GM13976 (cell line): ENCODE measurements at regions not wholly inside any gene's neighbourhood (a gene's known extent, or its start where the extent isn't known, plus 50 kb on each side); places are given as distances from the start of the nearest gene placed in this dataset.

Experiments
- DNase-seq: peaks from one replicate; pipeline ENCODE4 v3.0.0; 2012; ENCODE audit warnings: low spot score
- CTCF ChIP-seq: IDR thresholded peaks from 2 replicates; pipeline ENCODE4 v1.5.1; 2012; ENCODE audit warnings: borderline replicate concordance, mild to moderate bottlenecking; ENCODE audit not compliant: insufficient read depth; ENCODE audit errors: extremely low read depth, missing control alignments, control extremely low read depth
- in situ Hi-C: fragments of 300-500 bp; cut with MboI; formaldehyde crosslinking; loops from one replicate; pipeline ENCODE4 v1.12.0; 2022; ENCODE audit warnings: low sequenced_read_pairs, mixed read lengths, inconsistent platforms; ENCODE audit not compliant: unreplicated experiment

- no peak for DNase-seq
- in situ Hi-C loops: no loop called here
- no peak for TF ChIP-seq CTCF
Measured at GRCh38 chr11:42329929-42330565, 870.6 kb upstream of the LRRC4C start.

- TF ChIP-seq CTCF: no peak
- in situ Hi-C loops: no loop called here
- no peak for DNase-seq
Measured at GRCh38 chr11:42337786-42338455, 878.5 kb upstream of the LRRC4C start.

GRCh38 chr11:42344204-42344792, 884.8 kb upstream of the LRRC4C start:
- in situ Hi-C loops: no loop called here
- no peak for TF ChIP-seq CTCF
- DNase-seq: no peak

- DNase-seq: no peak
- in situ Hi-C loops: no loop called here
- TF ChIP-seq CTCF: no peak
Measured at GRCh38 chr11:42345933-42346332, 886.5 kb upstream of the LRRC4C start.

GRCh38 chr11:42363701-42364100, 904.2 kb upstream of the LRRC4C start:
- TF ChIP-seq CTCF: no peak
- in situ Hi-C loops: no loop called here
- DNase-seq: no peak

GRCh38 chr11:42390116-42390515, 921.7 kb upstream of the API5 start:
- in situ Hi-C loops: no loop called here
- no peak for DNase-seq
- no peak for TF ChIP-seq CTCF
